HEK293 (cell line): ENCODE measurements at regions not wholly inside any gene's neighbourhood (a gene's known extent, or its start where the extent isn't known, plus 50 kb on each side); places are given as distances from the start of the nearest gene placed in this dataset.

Experiments used
- CTCF ChIP-seq: fragments of 450-650 bp; formaldehyde crosslinking; IDR thresholded peaks from 2 replicates; pipeline ENCODE4 v1.5.1; 2016; ENCODE audit warnings: missing biosample characterization, missing genetic modification characterization
- REPIN1 ChIP-seq: fragments of 450-650 bp; formaldehyde crosslinking; IDR thresholded peaks from 2 replicates; pipeline ENCODE4 v1.5.1; 2017; ENCODE audit warnings: missing biosample characterization, missing genetic modification characterization, low read depth
- REST ChIP-seq: fragments of 450-650 bp; formaldehyde crosslinking; IDR thresholded peaks from 2 replicates; pipeline ENCODE4 v1.5.1; 2016; ENCODE audit warnings: missing biosample characterization, missing genetic modification characterization
- ZNF248 ChIP-seq: fragments of 450-650 bp; formaldehyde crosslinking; IDR thresholded peaks from 2 replicates; pipeline ENCODE4 v1.5.1; 2017; ENCODE audit warnings: missing biosample characterization, missing genetic modification characterization
- ZSCAN18 ChIP-seq: fragments of 450-650 bp; formaldehyde crosslinking; IDR thresholded peaks from 2 replicates; pipeline ENCODE4 v1.5.1; 2016; ENCODE audit warnings: missing biosample characterization, missing genetic modification characterization
- TF ChIP-seq, protein P1 (sequence below): fragments of 450-650 bp; formaldehyde crosslinking; IDR thresholded peaks from 2 replicates; pipeline ENCODE4 v1.5.1; 2016; ENCODE audit warnings: missing biosample characterization, missing genetic modification characterization, low read depth

- no peak for TF ChIP-seq CTCF
- no peak for TF ChIP-seq ZSCAN18 (tag by site-specific recombination)
- TF ChIP-seq REPIN1 (tag by site-specific recombination) = no peak
- no peak for TF ChIP-seq REST (tag by site-specific recombination)
- TF ChIP-seq ZNF248 (tag by site-specific recombination) = no peak
- TF ChIP-seq, protein P1, sequence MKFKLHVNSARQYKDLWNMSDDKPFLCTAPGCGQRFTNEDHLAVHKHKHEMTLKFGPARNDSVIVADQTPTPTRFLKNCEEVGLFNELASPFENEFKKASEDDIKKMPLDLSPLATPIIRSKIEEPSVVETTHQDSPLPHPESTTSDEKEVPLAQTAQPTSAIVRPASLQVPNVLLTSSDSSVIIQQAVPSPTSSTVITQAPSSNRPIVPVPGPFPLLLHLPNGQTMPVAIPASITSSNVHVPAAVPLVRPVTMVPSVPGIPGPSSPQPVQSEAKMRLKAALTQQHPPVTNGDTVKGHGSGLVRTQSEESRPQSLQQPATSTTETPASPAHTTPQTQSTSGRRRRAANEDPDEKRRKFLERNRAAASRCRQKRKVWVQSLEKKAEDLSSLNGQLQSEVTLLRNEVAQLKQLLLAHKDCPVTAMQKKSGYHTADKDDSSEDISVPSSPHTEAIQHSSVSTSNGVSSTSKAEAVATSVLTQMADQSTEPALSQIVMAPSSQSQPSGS = no peak
Measured at GRCh38 chr6:149132336-149132735, 185.2 kb upstream of the TAB2 start.
